ENCODE measurements at regions not wholly inside any gene's neighbourhood (a gene's known extent, or its start where the extent isn't known, plus 50 kb on each side); places are given as distances from the start of the nearest gene placed in this dataset.

GRCh38 chr16:5463820-5464219 lies 366.2 kb upstream of the EEF2KMT start:
- H3K27me3 ChIP-seq (ENCODE audit: low read depth, low read length), result no peaks in the 10 kb centered on the region
- H4K20me1 ChIP-seq (ENCODE audit: insufficient read depth, low read length), result no peaks in the 10 kb centered on the region
- no peaks in the 10 kb centered on the region for H3K79me2 ChIP-seq (ENCODE audit: low read length)
- H3K9me3 ChIP-seq (ENCODE audit: insufficient read depth, low read length), result no peaks in the 10 kb centered on the region
- no peak overlapping the region for H2AFZ ChIP-seq (ENCODE audit: low read depth, low read length)
- no peaks in the 10 kb centered on the region for H3K36me3 ChIP-seq (replicated peaks; ENCODE audit: low read depth, low read length)
- H3K27ac ChIP-seq (ENCODE audit: low read length), result no peak overlapping the region
- no peak overlapping the region for H3K4me2 ChIP-seq (ENCODE audit: low read length)
- TF ChIP-seq EZH2phosphoT487 (IDR thresholded peaks at IDR 0.05; ENCODE audit: low read depth), result no peak
- TF ChIP-seq, protein P1, sequence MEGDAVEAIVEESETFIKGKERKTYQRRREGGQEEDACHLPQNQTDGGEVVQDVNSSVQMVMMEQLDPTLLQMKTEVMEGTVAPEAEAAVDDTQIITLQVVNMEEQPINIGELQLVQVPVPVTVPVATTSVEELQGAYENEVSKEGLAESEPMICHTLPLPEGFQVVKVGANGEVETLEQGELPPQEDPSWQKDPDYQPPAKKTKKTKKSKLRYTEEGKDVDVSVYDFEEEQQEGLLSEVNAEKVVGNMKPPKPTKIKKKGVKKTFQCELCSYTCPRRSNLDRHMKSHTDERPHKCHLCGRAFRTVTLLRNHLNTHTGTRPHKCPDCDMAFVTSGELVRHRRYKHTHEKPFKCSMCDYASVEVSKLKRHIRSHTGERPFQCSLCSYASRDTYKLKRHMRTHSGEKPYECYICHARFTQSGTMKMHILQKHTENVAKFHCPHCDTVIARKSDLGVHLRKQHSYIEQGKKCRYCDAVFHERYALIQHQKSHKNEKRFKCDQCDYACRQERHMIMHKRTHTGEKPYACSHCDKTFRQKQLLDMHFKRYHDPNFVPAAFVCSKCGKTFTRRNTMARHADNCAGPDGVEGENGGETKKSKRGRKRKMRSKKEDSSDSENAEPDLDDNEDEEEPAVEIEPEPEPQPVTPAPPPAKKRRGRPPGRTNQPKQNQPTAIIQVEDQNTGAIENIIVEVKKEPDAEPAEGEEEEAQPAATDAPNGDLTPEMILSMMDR (IDR thresholded peaks at IDR 0.05; ENCODE audit: low read depth, low read length), result no peak
- no peaks in the 10 kb centered on the region for H3K4me1 ChIP-seq (ENCODE audit: low read length)
- H3K4me3 ChIP-seq (ENCODE audit: low read length), result no peak overlapping the region
- H3K9ac ChIP-seq (ENCODE audit: low read length), result no peak overlapping the region

- Histone ChIP-seq H3K4me2 (ENCODE audit: low read length) (no peak overlapping the region), H3K36me3 (replicated peaks; ENCODE audit: low read depth, low read length) (no peaks in the 10 kb centered on the region), H3K9me3 (ENCODE audit: insufficient read depth, low read length) (no peaks in the 10 kb centered on the region), H3K27ac (ENCODE audit: low read length) (no peak overlapping the region), H3K79me2 (ENCODE audit: low read length) (no peaks in the 10 kb centered on the region), H3K4me3 (ENCODE audit: low read length) (no peak overlapping the region), H2AFZ (ENCODE audit: low read depth, low read length) (no peak overlapping the region), H4K20me1 (ENCODE audit: insufficient read depth, low read length) (no peaks in the 10 kb centered on the region), H3K9ac (ENCODE audit: low read length) (no peak overlapping the region), H3K4me1 (ENCODE audit: low read length) (no peaks in the 10 kb centered on the region), H3K27me3 (ENCODE audit: low read depth, low read length) (no peaks in the 10 kb centered on the region)
- no peak for TF ChIP-seq EZH2phosphoT487 (IDR thresholded peaks at IDR 0.05; ENCODE audit: low read depth)
- TF ChIP-seq, protein P1 (IDR thresholded peaks at IDR 0.05; ENCODE audit: low read depth, low read length), result no peak
Observed at GRCh38 chr16:5461574-5461973, 364.0 kb upstream of the EEF2KMT start.

DNA sequence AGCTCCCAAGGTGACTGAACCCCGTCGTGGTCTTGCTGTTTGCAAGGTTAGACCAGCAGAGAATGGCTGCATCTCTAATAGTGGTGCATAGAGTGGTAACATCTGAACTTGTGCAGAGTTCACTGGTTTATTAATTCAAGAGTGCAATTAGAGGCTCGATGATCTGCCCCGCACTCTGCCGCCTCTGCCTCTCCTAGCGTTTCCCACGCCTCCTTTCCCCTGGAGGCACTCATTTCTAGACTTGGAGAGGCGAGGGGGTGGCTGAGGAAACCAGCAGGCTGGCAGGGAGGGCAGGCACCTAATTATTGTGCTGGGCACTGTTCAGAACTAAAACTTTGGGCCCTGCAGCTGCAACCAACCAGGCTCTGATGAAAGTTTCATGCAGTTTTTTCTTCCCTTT lies 363.5 kb upstream of the EEF2KMT start:
- no peak overlapping the region for H3K4me2 ChIP-seq (ENCODE audit: low read length)
- no peaks in the 10 kb centered on the region for H3K27me3 ChIP-seq (ENCODE audit: low read depth, low read length)
- H3K9me3 ChIP-seq (ENCODE audit: insufficient read depth, low read length), result no peaks in the 10 kb centered on the region
- H3K4me3 ChIP-seq (ENCODE audit: low read length), result no peak overlapping the region
- H3K36me3 ChIP-seq (replicated peaks; ENCODE audit: low read depth, low read length), result no peaks in the 10 kb centered on the region
- no peak overlapping the region for H3K27ac ChIP-seq (ENCODE audit: low read length)
- no peak overlapping the region for H3K9ac ChIP-seq (ENCODE audit: low read length)
- no peaks in the 10 kb centered on the region for H4K20me1 ChIP-seq (ENCODE audit: insufficient read depth, low read length)
- no peaks in the 10 kb centered on the region for H3K4me1 ChIP-seq (ENCODE audit: low read length)
- no peak overlapping the region for H2AFZ ChIP-seq (ENCODE audit: low read depth, low read length)
- no peaks in the 10 kb centered on the region for H3K79me2 ChIP-seq (ENCODE audit: low read length)
- no peak for TF ChIP-seq EZH2phosphoT487 (IDR thresholded peaks at IDR 0.05; ENCODE audit: low read depth)
- TF ChIP-seq, protein P1 (IDR thresholded peaks at IDR 0.05; ENCODE audit: low read depth, low read length), result no peak

DNA sequence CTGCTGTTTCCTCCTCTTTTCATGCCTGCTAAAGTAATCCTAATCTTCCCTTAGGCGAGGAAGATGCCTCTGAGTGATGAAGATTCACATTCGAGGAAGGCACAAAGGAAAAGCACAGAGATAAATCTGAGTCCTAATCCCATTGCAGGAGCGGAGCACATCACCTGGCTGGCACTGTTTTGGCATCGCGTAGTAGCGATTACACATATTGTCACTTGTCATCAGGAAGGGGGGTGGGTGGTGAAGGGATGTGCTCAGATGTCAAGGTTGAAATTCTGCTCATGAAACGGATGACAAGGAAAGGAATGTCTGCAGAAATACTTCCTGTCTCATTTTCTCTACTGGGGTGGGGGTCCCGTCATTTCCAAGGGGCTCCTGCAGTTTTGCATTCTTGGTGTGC lies 363.1 kb upstream of the EEF2KMT start:
- no peak overlapping the region for H3K9ac ChIP-seq (ENCODE audit: low read length)
- H3K4me3 ChIP-seq (ENCODE audit: low read length), result no peak overlapping the region
- TF ChIP-seq, protein P1 (IDR thresholded peaks at IDR 0.05; ENCODE audit: low read depth, low read length), result no peak
- TF ChIP-seq EZH2phosphoT487 (IDR thresholded peaks at IDR 0.05; ENCODE audit: low read depth), result no peak
- H4K20me1 ChIP-seq (ENCODE audit: insufficient read depth, low read length), result no peaks in the 10 kb centered on the region
- no peaks in the 10 kb centered on the region for H3K4me1 ChIP-seq (ENCODE audit: low read length)
- no peak overlapping the region for H2AFZ ChIP-seq (ENCODE audit: low read depth, low read length)
- H3K36me3 ChIP-seq (replicated peaks; ENCODE audit: low read depth, low read length), result no peaks in the 10 kb centered on the region
- no peak overlapping the region for H3K4me2 ChIP-seq (ENCODE audit: low read length)
- H3K9me3 ChIP-seq (ENCODE audit: insufficient read depth, low read length), result no peaks in the 10 kb centered on the region
- H3K27ac ChIP-seq (ENCODE audit: low read length), result no peak overlapping the region
- H3K79me2 ChIP-seq (ENCODE audit: low read length), result no peaks in the 10 kb centered on the region
- no peaks in the 10 kb centered on the region for H3K27me3 ChIP-seq (ENCODE audit: low read depth, low read length)
